ENCODE measurements at regions not wholly inside any gene's neighbourhood (a gene's known extent, or its start where the extent isn't known, plus 50 kb on each side); places are given as distances from the start of the nearest gene placed in this dataset.

- Histone ChIP-seq H3K4me3 (replicated peaks in 1 of 3; ENCODE audit: insufficient read depth in 1 of 3, low read depth in 1 of 3, low read length in 3 of 3) (no peak overlapping the region), H4K20me1 (replicated peaks; ENCODE audit: control insufficient read depth, extremely low read depth, insufficient read depth, low read length) (no peaks in the 10 kb centered on the region), H2AFZ (ENCODE audit: low read depth, low read length) (no peak overlapping the region), H3K79me2 (ENCODE audit: control insufficient read depth, insufficient read depth, low read length) (no peaks in the 10 kb centered on the region), H3K36me3 (ENCODE audit: control insufficient read depth in 2 of 2, extremely low read depth in 1 of 2, insufficient read depth in 2 of 2, low read length in 2 of 2) (no peaks in the 10 kb centered on the region), H3K27me3 (ENCODE audit: control insufficient read depth in 2 of 2, insufficient read depth in 2 of 2, low read length in 2 of 2) (no peaks in the 10 kb centered on the region), H3K9me1 (replicated peaks; ENCODE audit: control insufficient read depth, extremely low read depth, insufficient read depth, low read length) (no peaks in the 10 kb centered on the region), H3K9me3 (replicated peaks; ENCODE audit: control insufficient read depth, insufficient read depth, low read length) (no peaks in the 10 kb centered on the region), H3K27ac (ENCODE audit: insufficient read depth, low read depth, low read length) (no peak overlapping the region), H3K4me1 (ENCODE audit: control insufficient read depth, extremely low read depth, insufficient read depth, low read length) (peaks cover 3% of the 10 kb centered on the region), H3K9ac (replicated peaks; ENCODE audit: extremely low read depth, insufficient read depth, low read length) (no peak overlapping the region), H3K4me2 (ENCODE audit: insufficient read depth, low read length) (no peak overlapping the region)
- dilution Hi-C loops (cut with MboI; ENCODE audit: extremely low pct_ligation_motif_present, low sequenced_read_pairs) (no loop called here), intact Hi-C loops (cut with micrococcal nuclease) (no loop called here)
- no peak for DNase-seq (ENCODE audit: low read depth, low spot score)
- FAIRE-seq, result no peak
- ChIA-PET POLR2A (interaction anchor here (0.6 kb wide), 1 partner anchor 14 kb away, joined by 3 read pairs; no protein-coding TSS in a partner anchor), CTCF (interaction anchor here (1.8 to 2.1 kb wide), 2 partner anchors 9 to 13 kb away, joined by 4 to 7 read pairs; no protein-coding TSS in a partner anchor)
- BruUV-seq (replicated peaks), result no TSS peak
- no peak for TF ChIP-seq CTCF (IDR thresholded peaks at IDR 0.05; ENCODE audit: extremely low read depth in 1 of 2, insufficient read depth in 1 of 2, low read depth in 1 of 2, low read length in 2 of 2)
- TF ChIP-seq POLR2AphosphoS5 (IDR thresholded peaks at IDR 0.05; ENCODE audit: insufficient read depth, low read depth, low read length), result no peak
These were observed 107.1 kb downstream of the CEBPB start for GRCh38 chr20:50297498-50298376.

Measured in endothelial cell of umbilical vein (primary cell).